SK-N-MC (cell line): ENCODE measurements at regions not wholly inside any gene's neighbourhood (a gene's known extent, or its start where the extent isn't known, plus 50 kb on each side); places are given as distances from the start of the nearest gene placed in this dataset.

Experiments used
- EZH2 ChIP-seq: fragments of 200-600 bp; sonication (generic); IDR thresholded peaks from one replicate; pipeline ENCODE4 v1.6.1; 2017; ENCODE audit warnings: antibody characterized with exemption
- POLR2AphosphoS5 ChIP-seq: IDR thresholded peaks from 2 replicates; pipeline ENCODE4 v1.6.1; 2012; ENCODE audit warnings: mild to moderate bottlenecking, low read depth, low read length, borderline replicate concordance

- TF ChIP-seq EZH2 (no peak), POLR2AphosphoS5 (no peak)
These were observed 108.6 kb downstream of the TMEM130 start for GRCh38 chr7:98761225-98761624.
